ENCODE measurements at regions not wholly inside any gene's neighbourhood (a gene's known extent, or its start where the extent isn't known, plus 50 kb on each side); places are given as distances from the start of the nearest gene placed in this dataset.
"Not testable (repeated sequence)": the region's sequence is repeated elsewhere in the genome, so short reads cannot be mapped to it uniquely, and the experiment has no call there.

GRCh38 chr2:8386748-8387147 is 295.1 kb upstream of the ID2 start:
- not testable (repeated sequence) for TF ChIP-seq CTCF, EP300, POLR2A (IDR thresholded peaks at IDR 0.05)
